HL-60 (cell line): ENCODE measurements at regions not wholly inside any gene's neighbourhood (a gene's known extent, or its start where the extent isn't known, plus 50 kb on each side); places are given as distances from the start of the nearest gene placed in this dataset.

ENCODE experiments used
- POLR2AphosphoS5 ChIP-seq: IDR thresholded peaks from 2 replicates; pipeline ENCODE4 v1.6.1; 2012; ENCODE audit warnings: low read depth
- SPI1 ChIP-seq: IDR thresholded peaks from 2 replicates; pipeline ENCODE4 v1.6.1; 2012; ENCODE audit warnings: low read depth, mild to moderate bottlenecking, borderline replicate concordance

GRCh38 chr12:66863276-66863675, 184.4 kb upstream of the GRIP1 start:
- no peak for TF ChIP-seq POLR2AphosphoS5
- no peak for TF ChIP-seq SPI1
